ENCODE measurements at regions not wholly inside any gene's neighbourhood (a gene's known extent, or its start where the extent isn't known, plus 50 kb on each side); places are given as distances from the start of the nearest gene placed in this dataset.

- POLR2A ChIA-PET, result no interaction called here
- WGBS (ENCODE audit: missing lambda C conversion rate), result 0% methylated on average over 1 of the region's 1 CpG
- Histone ChIP-seq H3K4me3 (no peak overlapping the region), H3K9me3 (no peaks in the 10 kb centered on the region), H3K4me1 (no peaks in the 10 kb centered on the region), H3K27ac (no peak overlapping the region), H3K4me2 (no peak overlapping the region)
- no peak for ATAC-seq
- FAIRE-seq, result no peak
- CTCF ChIA-PET, result no interaction called here
- no peak for TF ChIP-seq RNF2 (IDR thresholded peaks at IDR 0.05; ENCODE audit: borderline replicate concordance, low read depth)
- TF ChIP-seq ZFP36 (IDR thresholded peaks at IDR 0.05; ENCODE audit: borderline replicate concordance, partially characterized antibody), result no peak
- no peak for TF ChIP-seq ATOH8 (CRISPR knock-in tag; IDR thresholded peaks at IDR 0.05; ENCODE audit: low read depth)
- no peak for TF ChIP-seq HOXA7 (CRISPR knock-in tag; IDR thresholded peaks at IDR 0.05)
- TF ChIP-seq JUN (IDR thresholded peaks at IDR 0.05), result no peak
- no peak for TF ChIP-seq POLR2AphosphoS2 (conservative IDR thresholded peaks at IDR 0.05; ENCODE audit: low read length)
- no peak for TF ChIP-seq MAZ (IDR thresholded peaks at IDR 0.05; ENCODE audit: borderline replicate concordance, low read depth, low read length)
- TF ChIP-seq SMC3 (IDR thresholded peaks at IDR 0.05), result no peak
- TF ChIP-seq RFX5 (IDR thresholded peaks at IDR 0.05), result no peak
- no peak for TF ChIP-seq HMGXB4 (CRISPR knock-in tag; IDR thresholded peaks at IDR 0.05; ENCODE audit: borderline replicate concordance)
- no peak for TF ChIP-seq NFE2L2 (conservative IDR thresholded peaks at IDR 0.05; ENCODE audit: low read length)
- TF ChIP-seq HEYL (CRISPR knock-in tag; IDR thresholded peaks at IDR 0.05), result no peak
- no peak for TF ChIP-seq ZSCAN20 (CRISPR knock-in tag; IDR thresholded peaks at IDR 0.05)
- no peak for TF ChIP-seq RAD21 (conservative IDR thresholded peaks at IDR 0.05 in 1 of 2, IDR thresholded peaks at IDR 0.05 in 1 of 2)
- TF ChIP-seq HOXB13 (CRISPR knock-in tag; IDR thresholded peaks at IDR 0.05; ENCODE audit: low read depth), result no peak
- TF ChIP-seq POLR2A (IDR thresholded peaks at IDR 0.05; ENCODE audit: low read length), result no peak
- TF ChIP-seq CTCF (IDR thresholded peaks at IDR 0.05), result no peak
- no peak for TF ChIP-seq CBX8 (IDR thresholded peaks at IDR 0.05)
- no peak for DNase-seq (ENCODE audit: low read depth in 1 of 2, low spot score in 1 of 2)
Observed at GRCh38 chr11:80617156-80617555, 1176.3 kb upstream of the TENM4 start.

GRCh38 chr11:80616070-80616800 lies 1175.4 kb upstream of the TENM4 start:
- H3K9me3 ChIP-seq, result no peaks in the 10 kb centered on the region
- CTCF ChIA-PET, result no interaction called here
- DNase-seq (ENCODE audit: low read depth in 1 of 2, low spot score in 1 of 2) (no peak), ATAC-seq (no peak), FAIRE-seq (peak; percentile 81)
- H3K4me1 ChIP-seq, result no peaks in the 10 kb centered on the region
- no peak overlapping the region for H3K4me2 ChIP-seq
- no peak overlapping the region for H3K27ac ChIP-seq
- TF ChIP-seq FOSL2 (IDR thresholded peaks at IDR 0.05) (no peak), FOSL2 (CRISPR knock-in tag; IDR thresholded peaks at IDR 0.05) (no peak), NFE2L2 (conservative IDR thresholded peaks at IDR 0.05; ENCODE audit: low read length) (no peak), EP300 (IDR thresholded peaks at IDR 0.05) (no peak), TFCP2L1 (CRISPR knock-in tag; IDR thresholded peaks at IDR 0.05) (no peak), SMC3 (IDR thresholded peaks at IDR 0.05) (no peak)
- H3K4me3 ChIP-seq, result no peak overlapping the region
- POLR2A ChIA-PET, result no interaction called here
- WGBS (ENCODE audit: missing lambda C conversion rate), result 2% methylated on average over 4 of the region's 4 CpGs
